ENCODE measurements at regions not wholly inside any gene's neighbourhood (a gene's known extent, or its start where the extent isn't known, plus 50 kb on each side); places are given as distances from the start of the nearest gene placed in this dataset.
"Not testable (repeated sequence)": the region's sequence is repeated elsewhere in the genome, so short reads cannot be mapped to it uniquely, and the experiment has no call there.

- POLR2A ChIA-PET = interaction anchor here (0.6 to 0.8 kb wide), 2 partner anchors 254 to 412 kb away, joined by 3 read pairs; no protein-coding TSS in a partner anchor
- Histone ChIP-seq H3K4me1 (ENCODE audit: insufficient read depth, low read length, poor library complexity, severe bottlenecking) (no peaks in the 10 kb centered on the region), H3K27ac (ENCODE audit: low read depth, low read length, poor library complexity, severe bottlenecking) (no peak overlapping the region), H3K9me2 (ENCODE audit: insufficient read depth, low read length) (no peaks in the 10 kb centered on the region), H3K4me2 (ENCODE audit: low read length) (no peak overlapping the region), H3K9me3 (ENCODE audit: low read length) (no peaks in the 10 kb centered on the region), H3K79me2 (ENCODE audit: insufficient read depth, low read depth, low read length) (no peaks in the 10 kb centered on the region), H2AFZ (ENCODE audit: low read length) (no peak overlapping the region), H3K36me3 (ENCODE audit: insufficient read depth, low read length) (no peaks in the 10 kb centered on the region), H3K4me3 (ENCODE audit: low read depth, low read length, poor library complexity, severe bottlenecking) (no peak overlapping the region), H4K20me1 (ENCODE audit: insufficient read depth, low read length) (no peaks in the 10 kb centered on the region)
- CTCF ChIA-PET (ENCODE audit: unreplicated experiment) = no interaction called here
- intact Hi-C loops (cut with micrococcal nuclease; ENCODE audit: unreplicated experiment) = no loop called here
- DNase-seq (ENCODE audit: low spot score) = no peak
- TF ChIP-seq EZH2phosphoT487 (IDR thresholded peaks at IDR 0.05; ENCODE audit: borderline replicate concordance, low read depth, low read length) (no peak), CTCF (conservative IDR thresholded peaks at IDR 0.05; ENCODE audit: low read length) (no peak)
- BruUV-seq (replicated peaks) = no TSS peak
These were observed 120.0 kb upstream of the RREB1 start for GRCh38 chr6:6987749-6988148.

- H3K79me2 ChIP-seq (ENCODE audit: insufficient read depth, low read depth, low read length); POLR2A ChIA-PET: not testable (repeated sequence)
These were observed 117.7 kb upstream of the RREB1 start for GRCh38 chr6:6990059-6990458.

GRCh38 chr6:6993503-6994237, 114.1 kb upstream of the RREB1 start:
- Histone ChIP-seq H3K36me3 (ENCODE audit: insufficient read depth, low read length) (no peaks in the 10 kb centered on the region), H3K9me3 (ENCODE audit: low read length) (no peaks in the 10 kb centered on the region), H4K20me1 (ENCODE audit: insufficient read depth, low read length) (no peaks in the 10 kb centered on the region), H3K4me2 (ENCODE audit: low read length) (no peak overlapping the region), H3K4me1 (ENCODE audit: insufficient read depth, low read length, poor library complexity, severe bottlenecking) (no peaks in the 10 kb centered on the region), H3K27ac (ENCODE audit: low read depth, low read length, poor library complexity, severe bottlenecking) (no peak overlapping the region), H3K4me3 (ENCODE audit: low read depth, low read length, poor library complexity, severe bottlenecking) (no peak overlapping the region), H3K9me2 (ENCODE audit: insufficient read depth, low read length) (no peaks in the 10 kb centered on the region), H3K79me2 (ENCODE audit: insufficient read depth, low read depth, low read length) (no peaks in the 10 kb centered on the region), H2AFZ (ENCODE audit: low read length) (no peak overlapping the region)
- ChIA-PET CTCF (ENCODE audit: unreplicated experiment) (no interaction called here), POLR2A (interaction anchor here (0.6 to 1.1 kb wide), 3 partner anchors 11 to 1970 kb away, joined by 3 to 4 read pairs (median 3); no protein-coding TSS in a partner anchor)
- BruUV-seq (replicated peaks) = no TSS peak
- TF ChIP-seq CTCF (conservative IDR thresholded peaks at IDR 0.05; ENCODE audit: low read length) (no peak), EZH2phosphoT487 (IDR thresholded peaks at IDR 0.05; ENCODE audit: borderline replicate concordance, low read depth, low read length) (no peak)
- DNase-seq (ENCODE audit: low spot score) = no peak
- intact Hi-C loops (cut with micrococcal nuclease; ENCODE audit: unreplicated experiment) = no loop called here

More at GRCh38 chr6:6990059-6990458, 117.7 kb upstream of the RREB1 start:
- H3K27ac ChIP-seq (ENCODE audit: low read depth, low read length, poor library complexity, severe bottlenecking); BruUV-seq (replicated peaks); DNase-seq (ENCODE audit: low spot score); H3K9me2 ChIP-seq (ENCODE audit: insufficient read depth, low read length); H3K4me2 ChIP-seq (ENCODE audit: low read length); CTCF ChIA-PET (ENCODE audit: unreplicated experiment); intact Hi-C loops (cut with micrococcal nuclease; ENCODE audit: unreplicated experiment); H3K4me3 ChIP-seq (ENCODE audit: low read depth, low read length, poor library complexity, severe bottlenecking); H3K36me3 ChIP-seq (ENCODE audit: insufficient read depth, low read length); H3K9me3 ChIP-seq (ENCODE audit: low read length); H3K4me1 ChIP-seq (ENCODE audit: insufficient read depth, low read length, poor library complexity, severe bottlenecking); H4K20me1 ChIP-seq (ENCODE audit: insufficient read depth, low read length); H2AFZ ChIP-seq (ENCODE audit: low read length): not testable (repeated sequence)
